Colonic mucosa (tissue), 4 donors: ENCODE measurements at regions not wholly inside any gene's neighbourhood (a gene's known extent, or its start where the extent isn't known, plus 50 kb on each side); places are given as distances from the start of the nearest gene placed in this dataset.

ENCODE experiments used
- DNase-seq: peaks from one replicate; pipeline ENCODE4 v3.0.0-alpha.2; 2020
- H3K27ac ChIP-seq: fragments of 200-600 bp; one replicate; pipeline ENCODE4 v1.8.0; 2021
- H3K27me3 ChIP-seq: fragments of 200-600 bp; one replicate; pipeline ENCODE4 v1.8.0; 2021
- H3K36me3 ChIP-seq: fragments of 200-600 bp; one replicate; pipeline ENCODE4 v1.8.0; 2021
- H3K4me1 ChIP-seq: fragments of 200-600 bp; one replicate; pipeline ENCODE4 v1.8.0; 2021; ENCODE audit warnings: mild to moderate bottlenecking
- H3K4me3 ChIP-seq: fragments of 200-600 bp; one replicate; pipeline ENCODE4 v1.8.0; 2021
- H3K9ac ChIP-seq, 2 donors: one replicate each; pipeline ENCODE4 v1.7.0; 2013; ENCODE audit warnings: control low read depth in 2 of 2, low read depth in 2 of 2, low read length in 2 of 2
- H3K9me3 ChIP-seq: fragments of 200-600 bp; one replicate; pipeline ENCODE4 v1.8.0; 2021
- intact Hi-C: fragments of 100-400 bp; cut with DNase I; formaldehyde crosslinking; loops from one replicate; pipeline ENCODE4 v1.14.1; 2022
- TF ChIP-seq, protein P1 (sequence below): fragments of 200-600 bp; IDR thresholded peaks from one replicate; pipeline ENCODE4 v1.8.0; 2022; ENCODE audit warnings: antibody characterized with exemption, mild to moderate bottlenecking
- donor health status: healthy.
- donor health status: DM: no; HTN: no; CAD: no.
- donor health status: DM: no; HTN: no; CAD: no.

DNA sequence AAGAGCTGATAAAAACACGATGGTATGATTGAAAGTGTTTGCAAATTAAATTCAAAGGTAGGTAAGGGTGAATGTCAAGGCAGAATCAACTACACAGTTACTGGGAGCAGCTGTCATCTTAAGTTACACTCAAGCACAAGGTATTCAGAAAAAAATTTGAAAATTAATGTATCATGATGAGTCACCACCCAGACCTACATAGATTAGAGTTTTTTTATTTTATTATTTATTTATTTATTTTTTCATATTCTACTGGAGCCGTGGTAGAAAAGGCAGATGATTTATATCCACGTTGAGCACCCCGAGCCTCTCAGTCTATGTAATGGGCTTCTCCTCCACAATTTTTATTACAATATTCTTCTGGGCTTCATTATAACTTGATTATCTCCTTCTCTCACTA lies 728.9 kb upstream of the ARGLU1 start:
- Histone ChIP-seq H3K9ac (no peak overlapping the region), H3K36me3 (no peaks in the 10 kb centered on the region), H3K27me3 (no peaks in the 10 kb centered on the region), H3K9me3 (no peaks in the 10 kb centered on the region), H3K4me3 (no peak overlapping the region), H3K27ac (no peak overlapping the region), H3K4me1 (no peaks in the 10 kb centered on the region)
- intact Hi-C loops: no loop called here
- TF ChIP-seq, protein P1, sequence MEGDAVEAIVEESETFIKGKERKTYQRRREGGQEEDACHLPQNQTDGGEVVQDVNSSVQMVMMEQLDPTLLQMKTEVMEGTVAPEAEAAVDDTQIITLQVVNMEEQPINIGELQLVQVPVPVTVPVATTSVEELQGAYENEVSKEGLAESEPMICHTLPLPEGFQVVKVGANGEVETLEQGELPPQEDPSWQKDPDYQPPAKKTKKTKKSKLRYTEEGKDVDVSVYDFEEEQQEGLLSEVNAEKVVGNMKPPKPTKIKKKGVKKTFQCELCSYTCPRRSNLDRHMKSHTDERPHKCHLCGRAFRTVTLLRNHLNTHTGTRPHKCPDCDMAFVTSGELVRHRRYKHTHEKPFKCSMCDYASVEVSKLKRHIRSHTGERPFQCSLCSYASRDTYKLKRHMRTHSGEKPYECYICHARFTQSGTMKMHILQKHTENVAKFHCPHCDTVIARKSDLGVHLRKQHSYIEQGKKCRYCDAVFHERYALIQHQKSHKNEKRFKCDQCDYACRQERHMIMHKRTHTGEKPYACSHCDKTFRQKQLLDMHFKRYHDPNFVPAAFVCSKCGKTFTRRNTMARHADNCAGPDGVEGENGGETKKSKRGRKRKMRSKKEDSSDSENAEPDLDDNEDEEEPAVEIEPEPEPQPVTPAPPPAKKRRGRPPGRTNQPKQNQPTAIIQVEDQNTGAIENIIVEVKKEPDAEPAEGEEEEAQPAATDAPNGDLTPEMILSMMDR: no peak
- no peak for DNase-seq

DNA sequence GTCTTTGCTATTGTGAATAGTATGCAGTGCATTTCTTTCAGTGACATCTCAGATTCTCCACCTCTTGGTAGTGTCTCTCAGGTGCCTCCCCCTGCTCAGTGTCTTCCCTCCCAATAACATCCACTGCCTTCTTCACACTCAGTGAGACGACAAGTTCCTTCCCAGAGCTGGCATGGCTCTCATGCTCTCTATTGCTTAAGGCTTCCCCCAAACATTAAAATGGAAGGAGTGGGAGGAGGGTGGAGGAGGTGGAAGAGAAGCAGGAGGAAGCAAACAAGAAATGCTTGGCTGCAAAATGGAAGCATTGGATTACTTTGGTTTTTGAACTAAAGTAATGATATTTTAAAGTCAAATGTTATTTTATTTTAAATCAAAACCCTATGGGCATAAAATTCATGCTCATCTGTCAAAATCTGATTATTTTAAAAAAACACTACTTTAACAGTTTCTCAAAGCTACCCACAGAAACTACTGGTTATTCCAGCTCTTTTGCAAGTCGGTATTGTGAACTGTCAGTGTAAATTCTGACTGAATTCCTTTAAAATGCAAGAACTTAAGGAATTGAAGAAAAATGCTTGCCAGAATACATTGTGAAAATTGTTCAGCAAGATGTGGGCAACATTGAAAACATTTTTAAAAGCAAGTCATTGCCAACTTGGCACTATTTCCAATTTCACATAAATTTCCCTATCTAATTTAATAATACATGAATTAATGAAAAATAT lies 727.6 kb upstream of the ARGLU1 start:
- Histone ChIP-seq H3K9me3 (no peaks in the 10 kb centered on the region), H3K4me1 (no peaks in the 10 kb centered on the region), H3K4me3 (no peak overlapping the region), H3K9ac (no peak overlapping the region), H3K36me3 (no peaks in the 10 kb centered on the region), H3K27me3 (no peaks in the 10 kb centered on the region), H3K27ac (no peak overlapping the region)
- intact Hi-C loops: no loop called here
- TF ChIP-seq, protein P1: no peak
- no peak for DNase-seq

GRCh38 chr13:107293924-107294323 lies 726.0 kb upstream of the ARGLU1 start:
- no peak overlapping the region for H3K27ac ChIP-seq
- intact Hi-C loops: no loop called here
- no peaks in the 10 kb centered on the region for H3K4me1 ChIP-seq
- no peak overlapping the region for H3K9ac ChIP-seq
- H3K4me3 ChIP-seq: no peak overlapping the region
- H3K27me3 ChIP-seq: no peaks in the 10 kb centered on the region
- TF ChIP-seq, protein P1: no peak
- H3K36me3 ChIP-seq: no peaks in the 10 kb centered on the region
- H3K9me3 ChIP-seq: no peaks in the 10 kb centered on the region
- DNase-seq: no peak

DNA sequence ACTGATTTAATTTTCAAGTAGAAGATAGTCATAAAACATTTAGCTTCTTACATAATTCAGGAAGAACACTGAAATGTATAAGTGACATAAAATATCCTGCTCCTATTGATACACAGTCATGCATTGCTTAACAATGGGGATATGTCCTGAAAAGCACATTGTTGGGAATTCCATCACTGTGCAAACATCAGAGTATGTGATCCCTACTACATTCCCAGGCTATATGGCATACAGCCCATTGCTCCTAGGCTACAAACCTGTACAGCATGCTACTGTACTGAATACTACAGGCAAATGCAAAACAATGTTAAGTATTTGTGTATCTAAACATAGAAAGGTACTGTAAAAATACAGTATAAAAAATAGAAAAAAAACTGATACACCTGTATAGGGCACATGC lies 723.9 kb upstream of the ARGLU1 start:
- no peaks in the 10 kb centered on the region for H3K9me3 ChIP-seq
- no peaks in the 10 kb centered on the region for H3K27me3 ChIP-seq
- intact Hi-C loops: no loop called here
- DNase-seq: no peak
- no peak overlapping the region for H3K9ac ChIP-seq
- TF ChIP-seq, protein P1: no peak
- no peak overlapping the region for H3K4me3 ChIP-seq
- H3K4me1 ChIP-seq: no peaks in the 10 kb centered on the region
- H3K36me3 ChIP-seq: no peaks in the 10 kb centered on the region
- no peak overlapping the region for H3K27ac ChIP-seq

DNA sequence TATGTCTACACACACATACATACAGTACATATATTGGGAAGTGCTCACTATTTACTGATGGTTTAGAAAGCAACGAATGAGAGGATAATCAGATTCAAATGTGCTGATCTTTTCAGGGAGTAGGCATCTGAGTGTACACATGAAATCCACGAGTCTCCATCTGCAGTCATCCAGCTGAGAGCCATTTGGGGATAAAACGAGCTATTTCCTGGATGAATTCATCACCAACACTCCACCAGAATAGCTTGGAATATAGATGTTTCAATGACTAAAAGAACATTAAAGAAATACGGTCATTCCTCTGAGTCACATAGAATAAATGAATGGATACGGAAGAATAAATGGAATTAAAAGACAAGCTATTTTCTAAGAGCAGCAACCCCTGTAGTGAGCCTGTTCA lies 721.6 kb upstream of the ARGLU1 start:
- no peak overlapping the region for H3K9ac ChIP-seq
- no peak overlapping the region for H3K27ac ChIP-seq
- H3K4me1 ChIP-seq: no peaks in the 10 kb centered on the region
- no peaks in the 10 kb centered on the region for H3K9me3 ChIP-seq
- H3K4me3 ChIP-seq: no peak overlapping the region
- no peaks in the 10 kb centered on the region for H3K36me3 ChIP-seq
- TF ChIP-seq, protein P1: no peak
- H3K27me3 ChIP-seq: no peaks in the 10 kb centered on the region
- no peak for DNase-seq
- intact Hi-C loops: no loop called here
